ENCODE measurements at regions not wholly inside any gene's neighbourhood (a gene's known extent, or its start where the extent isn't known, plus 50 kb on each side); places are given as distances from the start of the nearest gene placed in this dataset.

DNA sequence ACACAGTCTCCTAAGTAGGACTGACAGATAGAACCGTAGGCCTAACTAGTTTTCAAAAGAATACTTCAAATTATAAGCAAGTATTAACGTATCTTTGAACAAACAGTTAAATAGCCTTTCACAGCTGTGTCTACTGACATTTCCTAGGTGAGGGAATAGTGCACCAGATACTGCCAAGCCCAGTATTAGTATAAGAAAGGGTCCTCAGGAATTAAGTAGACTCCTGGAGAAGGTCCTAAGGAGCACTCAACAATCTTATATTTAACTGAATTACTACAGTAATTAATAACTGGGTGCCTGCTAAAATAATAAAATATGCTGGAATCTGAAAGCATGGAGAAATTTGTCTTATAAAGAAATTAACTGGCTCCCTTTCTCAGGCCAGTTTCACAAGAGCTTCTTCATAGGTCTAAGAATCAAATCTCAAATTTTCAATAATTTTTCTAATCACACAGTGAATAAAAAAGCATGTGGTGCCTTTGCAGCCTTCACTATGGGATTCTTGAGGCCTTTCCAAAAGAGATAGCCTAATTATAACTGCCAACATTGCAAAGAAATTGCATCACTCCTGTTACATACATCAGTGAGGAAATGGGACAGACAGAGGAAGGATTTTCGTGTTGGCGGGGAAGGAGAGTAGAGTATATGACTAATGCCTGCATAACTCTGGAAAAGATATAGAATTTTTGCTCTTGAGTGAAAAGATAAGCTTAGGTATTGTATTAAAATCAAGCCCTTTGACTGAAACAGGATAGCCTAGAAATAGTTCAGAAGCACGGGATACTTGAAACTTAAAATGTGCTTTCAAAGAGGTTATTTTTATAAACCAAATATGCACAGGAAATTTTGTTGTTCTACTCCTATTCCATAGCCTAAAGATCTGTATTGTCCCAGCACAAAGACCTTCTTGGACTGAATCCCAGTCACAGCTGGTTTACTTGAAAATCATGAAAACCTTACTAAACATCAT, 228.6 kb upstream of the STK17B start:
- H3K27ac ChIP-seq, result no peak overlapping the region
- no peak overlapping the region for H3K4me3 ChIP-seq
- H3K4me1 ChIP-seq (replicated peaks), result no peaks in the 10 kb centered on the region
- no peaks in the 10 kb centered on the region for H3K9me3 ChIP-seq
- TF ChIP-seq, protein P1, sequence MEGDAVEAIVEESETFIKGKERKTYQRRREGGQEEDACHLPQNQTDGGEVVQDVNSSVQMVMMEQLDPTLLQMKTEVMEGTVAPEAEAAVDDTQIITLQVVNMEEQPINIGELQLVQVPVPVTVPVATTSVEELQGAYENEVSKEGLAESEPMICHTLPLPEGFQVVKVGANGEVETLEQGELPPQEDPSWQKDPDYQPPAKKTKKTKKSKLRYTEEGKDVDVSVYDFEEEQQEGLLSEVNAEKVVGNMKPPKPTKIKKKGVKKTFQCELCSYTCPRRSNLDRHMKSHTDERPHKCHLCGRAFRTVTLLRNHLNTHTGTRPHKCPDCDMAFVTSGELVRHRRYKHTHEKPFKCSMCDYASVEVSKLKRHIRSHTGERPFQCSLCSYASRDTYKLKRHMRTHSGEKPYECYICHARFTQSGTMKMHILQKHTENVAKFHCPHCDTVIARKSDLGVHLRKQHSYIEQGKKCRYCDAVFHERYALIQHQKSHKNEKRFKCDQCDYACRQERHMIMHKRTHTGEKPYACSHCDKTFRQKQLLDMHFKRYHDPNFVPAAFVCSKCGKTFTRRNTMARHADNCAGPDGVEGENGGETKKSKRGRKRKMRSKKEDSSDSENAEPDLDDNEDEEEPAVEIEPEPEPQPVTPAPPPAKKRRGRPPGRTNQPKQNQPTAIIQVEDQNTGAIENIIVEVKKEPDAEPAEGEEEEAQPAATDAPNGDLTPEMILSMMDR (IDR thresholded peaks at IDR 0.05), result no peak
- TF ChIP-seq POLR2AphosphoS5 (IDR thresholded peaks at IDR 0.05) (no peak), POLR2A (IDR thresholded peaks at IDR 0.05) (no peak)
- H3K27me3 ChIP-seq (replicated peaks; ENCODE audit: insufficient read depth), result no peaks in the 10 kb centered on the region
- no peak for DNase-seq (ENCODE audit: low spot score)
- H3K36me3 ChIP-seq, result no peaks in the 10 kb centered on the region
- 37% methylated on average over 5 of the region's 5 CpGs for WGBS
- intact Hi-C loops (cut with DNase I), result no loop called here

DNA sequence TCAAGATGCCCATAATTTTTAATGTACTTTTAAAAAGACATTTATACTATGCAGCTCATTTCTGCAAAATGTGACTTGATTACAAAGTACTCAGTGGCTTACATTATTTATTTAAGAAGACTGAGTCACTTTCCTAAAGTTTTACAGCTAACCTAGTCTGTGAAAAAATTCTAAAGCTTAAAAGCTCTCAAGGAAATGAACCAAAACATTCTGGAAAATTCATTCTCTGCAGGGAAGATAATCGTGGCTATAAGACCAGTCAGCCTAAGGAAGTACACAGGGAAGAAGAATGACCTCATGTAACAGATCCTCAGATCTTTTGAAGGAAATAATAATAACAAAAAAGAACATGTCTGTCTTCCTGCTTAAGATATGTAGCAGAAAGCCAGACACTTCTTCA, 232.1 kb upstream of the STK17B start:
- 21% methylated on average over 1 of the region's 1 CpG for WGBS
- H3K36me3 ChIP-seq, result no peaks in the 10 kb centered on the region
- no peaks in the 10 kb centered on the region for H3K27me3 ChIP-seq (replicated peaks; ENCODE audit: insufficient read depth)
- no peaks in the 10 kb centered on the region for H3K9me3 ChIP-seq
- DNase-seq (ENCODE audit: low spot score), result no peak
- TF ChIP-seq, protein P1 (IDR thresholded peaks at IDR 0.05), result no peak
- TF ChIP-seq POLR2AphosphoS5 (IDR thresholded peaks at IDR 0.05), result no peak
- no peak for TF ChIP-seq POLR2A (IDR thresholded peaks at IDR 0.05)
- intact Hi-C loops (cut with DNase I), result no loop called here
- no peaks in the 10 kb centered on the region for H3K4me1 ChIP-seq (replicated peaks)
- no peak overlapping the region for H3K27ac ChIP-seq
- H3K4me3 ChIP-seq, result no peak overlapping the region

DNA sequence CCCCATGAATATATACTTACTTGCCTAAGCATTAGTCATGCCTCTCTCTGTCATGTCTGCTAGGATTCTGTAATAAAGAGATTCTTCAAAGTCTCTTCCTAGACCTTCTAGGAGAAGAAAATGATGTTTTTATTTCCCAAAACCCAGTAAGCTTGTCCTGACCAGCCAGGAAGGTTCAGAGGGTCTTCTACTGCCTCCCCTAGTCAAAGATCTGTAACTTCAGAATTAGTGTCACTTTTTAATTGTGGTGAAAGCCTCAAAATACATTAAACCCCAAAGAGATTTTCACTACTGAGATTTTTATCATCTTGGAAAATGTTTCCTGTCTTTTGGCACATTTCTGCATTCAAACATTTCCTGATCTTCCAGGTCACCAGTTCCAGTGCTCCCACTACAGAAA, 232.9 kb upstream of the STK17B start:
- Histone ChIP-seq H3K36me3 (no peaks in the 10 kb centered on the region), H3K27ac (no peak overlapping the region), H3K9me3 (no peaks in the 10 kb centered on the region), H3K27me3 (replicated peaks; ENCODE audit: insufficient read depth) (no peaks in the 10 kb centered on the region), H3K4me3 (no peak overlapping the region), H3K4me1 (replicated peaks) (no peaks in the 10 kb centered on the region)
- no peak for DNase-seq (ENCODE audit: low spot score)
- TF ChIP-seq POLR2AphosphoS5 (IDR thresholded peaks at IDR 0.05), result no peak
- TF ChIP-seq POLR2A (IDR thresholded peaks at IDR 0.05), result no peak
- TF ChIP-seq, protein P1 (IDR thresholded peaks at IDR 0.05), result no peak
- intact Hi-C loops (cut with DNase I), result no loop called here

DNA sequence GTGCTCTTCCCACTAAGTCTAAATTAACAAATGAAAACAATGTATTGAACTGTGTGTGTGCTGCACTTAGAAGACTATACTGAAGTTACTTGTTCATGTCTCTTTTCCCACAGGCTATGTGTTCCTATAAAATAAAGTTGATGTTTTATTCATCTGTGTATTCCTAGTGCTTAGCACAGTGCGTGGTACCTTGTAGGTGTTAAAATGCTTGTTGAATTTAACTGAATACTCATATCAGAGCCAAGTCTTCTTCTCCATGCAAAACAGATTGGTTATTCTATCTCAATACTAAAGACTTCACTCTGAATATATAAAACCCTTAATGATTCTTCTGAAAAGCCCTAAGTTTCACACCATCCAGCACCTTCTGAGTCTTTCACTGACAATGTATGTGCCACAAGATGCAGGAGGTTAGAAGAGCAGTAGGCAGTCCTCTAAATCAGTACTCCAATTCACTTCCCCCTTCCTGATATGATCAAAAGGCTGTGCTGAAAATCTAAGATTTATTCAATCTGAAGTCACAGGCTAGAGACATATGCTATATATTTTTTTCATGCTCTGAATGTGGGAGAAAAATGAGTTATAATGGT, 231.7 kb upstream of the CCDC150 start:
- WGBS, result 100% methylated on average over 1 of the region's 1 CpG
- no peak overlapping the region for H3K27ac ChIP-seq
- H3K4me3 ChIP-seq, result no peak overlapping the region
- no peaks in the 10 kb centered on the region for H3K9me3 ChIP-seq
- no peak for DNase-seq (ENCODE audit: low spot score)
- TF ChIP-seq POLR2A (IDR thresholded peaks at IDR 0.05), result no peak
- TF ChIP-seq, protein P1 (IDR thresholded peaks at IDR 0.05), result no peak
- TF ChIP-seq POLR2AphosphoS5 (IDR thresholded peaks at IDR 0.05), result no peak
- H3K36me3 ChIP-seq, result no peaks in the 10 kb centered on the region
- H3K4me1 ChIP-seq (replicated peaks), result no peaks in the 10 kb centered on the region
- H3K27me3 ChIP-seq (replicated peaks; ENCODE audit: insufficient read depth), result no peaks in the 10 kb centered on the region
- intact Hi-C loops (cut with DNase I), result no loop called here
